HEK293 (cell line): ENCODE measurements at regions not wholly inside any gene's neighbourhood (a gene's known extent, or its start where the extent isn't known, plus 50 kb on each side); places are given as distances from the start of the nearest gene placed in this dataset.

Experiments
- CTCF ChIA-PET: fragments of 350-600 bp; formaldehyde crosslinking; extraction: SDS; loops from one replicate; lab custom pipeline; 2021; ENCODE audit warnings: antibody characterized with exemption; lab: Yijun Ruan, JAX
- POLR2A ChIA-PET: fragments of 300-600 bp; formaldehyde crosslinking; extraction: SDS; loops from one replicate; lab custom pipeline; 2020; ENCODE audit warnings: antibody characterized with exemption, inconsistent platforms; lab: Yijun Ruan, JAX
- H3K27ac ChIP-seq: fragments of 200-500 bp; sonication (Bioruptor generic); 2 replicates; pipeline ENCODE4 v1.5.1; 2014; ENCODE audit warnings: low read depth, low read length, control low read depth, inconsistent platforms; ENCODE audit errors: extremely low read depth
- H3K36me3 ChIP-seq, 2 experiments: fragments of 200-500 bp in 1 of 2; sonication (Bioruptor generic) in 1 of 2; 1 replicate in 1 of 2; 2 replicates in 1 of 2; pipeline ENCODE4 v1.5.1; 2014 to 2017; ENCODE audit warnings: inconsistent platforms in 2 of 2, low read length in 2 of 2; ENCODE audit not compliant: control insufficient read depth in 2 of 2, insufficient read depth in 1 of 2
- H3K4me1 ChIP-seq: fragments of 200-500 bp; sonication (Bioruptor generic); 2 replicates; pipeline ENCODE4 v1.5.1; 2014; ENCODE audit warnings: mild to moderate bottlenecking, low read length, inconsistent platforms; ENCODE audit not compliant: control insufficient read depth, insufficient read depth
- H3K4me3 ChIP-seq: 2 replicates; pipeline ENCODE4 v1.5.1; 2011; ENCODE audit warnings: low read depth, mild to moderate bottlenecking, control low read depth, low read length, moderate library complexity
- H3K9me3 ChIP-seq: fragments of 200-500 bp; sonication (Bioruptor generic); 2 replicates; pipeline ENCODE4 v1.5.1; 2014; ENCODE audit warnings: low read depth, low read length, inconsistent platforms; ENCODE audit not compliant: control insufficient read depth, insufficient read depth
- GLIS1 ChIP-seq: fragments of 450-650 bp; formaldehyde crosslinking; IDR thresholded peaks from 2 replicates; pipeline ENCODE4 v1.5.1; 2016; ENCODE audit warnings: missing biosample characterization, missing genetic modification characterization
- HOXD13 ChIP-seq: sonication (generic); formaldehyde crosslinking; IDR thresholded peaks from 2 replicates; pipeline ENCODE4 v1.8.0; 2022; ENCODE audit warnings: missing genetic modification reagents, borderline replicate concordance
- KLF1 ChIP-seq: fragments of 450-650 bp; formaldehyde crosslinking; IDR thresholded peaks from 2 replicates; pipeline ENCODE4 v1.5.1; 2016; ENCODE audit warnings: missing biosample characterization, missing genetic modification characterization
- KLF8 ChIP-seq: fragments of 450-650 bp; formaldehyde crosslinking; IDR thresholded peaks from 2 replicates; pipeline ENCODE4 v1.5.1; 2016; ENCODE audit warnings: missing biosample characterization, missing genetic modification characterization
- OSR2 ChIP-seq: fragments of 450-650 bp; formaldehyde crosslinking; IDR thresholded peaks from 2 replicates; pipeline ENCODE4 v1.5.1; 2016; ENCODE audit warnings: missing biosample characterization, missing genetic modification characterization
- OVOL3 ChIP-seq: fragments of 450-650 bp; formaldehyde crosslinking; IDR thresholded peaks from 2 replicates; pipeline ENCODE4 v1.5.1; 2016; ENCODE audit warnings: missing biosample characterization, missing genetic modification characterization
- TCF7L2 ChIP-seq: IDR thresholded peaks from 2 replicates; pipeline ENCODE4 v1.6.1; 2011; ENCODE audit warnings: low read depth, mild to moderate bottlenecking, inconsistent platforms, low read length, moderate library complexity, borderline replicate concordance
- ZBTB17 ChIP-seq: fragments of 450-650 bp; formaldehyde crosslinking; IDR thresholded peaks from 2 replicates; pipeline ENCODE4 v1.5.1; 2016; ENCODE audit warnings: missing biosample characterization, missing genetic modification characterization
- ZBTB44 ChIP-seq: fragments of 450-650 bp; IDR thresholded peaks from 2 replicates; pipeline ENCODE4 v1.5.1; 2018; ENCODE audit warnings: missing biosample characterization, mild to moderate bottlenecking, missing genetic modification characterization
- ZBTB6 ChIP-seq: fragments of 450-650 bp; formaldehyde crosslinking; IDR thresholded peaks from 2 replicates; pipeline ENCODE4 v1.5.1; 2017; ENCODE audit warnings: missing biosample characterization, missing genetic modification characterization
- ZFP41 ChIP-seq: fragments of 450-650 bp; formaldehyde crosslinking; IDR thresholded peaks from 2 replicates; pipeline ENCODE4 v1.5.1; 2016; ENCODE audit warnings: missing biosample characterization, missing genetic modification characterization, borderline replicate concordance
- ZNF112 ChIP-seq: fragments of 450-650 bp; formaldehyde crosslinking; IDR thresholded peaks from 2 replicates; pipeline ENCODE4 v1.5.0; 2017; ENCODE audit warnings: missing biosample characterization, missing genetic modification characterization
- ZNF146 ChIP-seq: fragments of 450-650 bp; formaldehyde crosslinking; IDR thresholded peaks from 2 replicates; pipeline ENCODE4 v1.5.1; 2016; ENCODE audit warnings: missing biosample characterization, missing genetic modification characterization
- ZNF174 ChIP-seq: fragments of 450-650 bp; formaldehyde crosslinking; IDR thresholded peaks from 2 replicates; pipeline ENCODE4 v1.5.0; 2017; ENCODE audit warnings: missing biosample characterization, mild to moderate bottlenecking, missing genetic modification characterization
- ZNF324 ChIP-seq: fragments of 450-650 bp; formaldehyde crosslinking; IDR thresholded peaks from 2 replicates; pipeline ENCODE4 v1.5.1; 2016; ENCODE audit warnings: missing biosample characterization, missing genetic modification characterization
- ZNF341 ChIP-seq: fragments of 450-650 bp; formaldehyde crosslinking; IDR thresholded peaks from 2 replicates; pipeline ENCODE4; 2016; ENCODE audit warnings: low read depth, missing biosample characterization, missing genetic modification characterization
- ZNF37A ChIP-seq: fragments of 450-650 bp; IDR thresholded peaks from 2 replicates; pipeline ENCODE4 v1.5.1; 2018; ENCODE audit warnings: missing biosample characterization, missing genetic modification characterization
- ZNF391 ChIP-seq: fragments of 450-650 bp; formaldehyde crosslinking; IDR thresholded peaks from 2 replicates; pipeline ENCODE4 v1.5.1; 2016; ENCODE audit warnings: low read depth, missing biosample characterization, missing genetic modification characterization, borderline replicate concordance
- ZNF404 ChIP-seq: fragments of 450-650 bp; formaldehyde crosslinking; IDR thresholded peaks from 2 replicates; pipeline ENCODE4 v1.5.1; 2017; ENCODE audit warnings: missing biosample characterization, missing genetic modification characterization
- ZNF521 ChIP-seq: fragments of 450-650 bp; formaldehyde crosslinking; IDR thresholded peaks from 2 replicates; pipeline ENCODE4 v1.5.1; 2017; ENCODE audit warnings: missing biosample characterization, mild to moderate bottlenecking, missing genetic modification characterization
- ZNF548 ChIP-seq: fragments of 450-650 bp; formaldehyde crosslinking; IDR thresholded peaks from 2 replicates; pipeline ENCODE4 v1.5.1; 2016; ENCODE audit warnings: missing biosample characterization, missing genetic modification characterization
- ZNF571 ChIP-seq: fragments of 450-650 bp; formaldehyde crosslinking; IDR thresholded peaks from 2 replicates; pipeline ENCODE4 v1.5.0; 2017; ENCODE audit warnings: missing biosample characterization, missing genetic modification characterization
- ZNF596 ChIP-seq: fragments of 450-650 bp; IDR thresholded peaks from 2 replicates; pipeline ENCODE4 v1.5.0; 2018; ENCODE audit warnings: missing biosample characterization, mild to moderate bottlenecking, missing genetic modification characterization, moderate library complexity
- ZNF600 ChIP-seq: fragments of 450-650 bp; formaldehyde crosslinking; IDR thresholded peaks from 2 replicates; pipeline ENCODE4 v1.5.1; 2016; ENCODE audit warnings: missing biosample characterization, missing genetic modification characterization
- ZNF623 ChIP-seq: fragments of 450-650 bp; formaldehyde crosslinking; IDR thresholded peaks from 2 replicates; pipeline ENCODE4 v1.5.1; 2016; ENCODE audit warnings: missing biosample characterization, missing genetic modification characterization
- ZNF837 ChIP-seq: fragments of 450-650 bp; formaldehyde crosslinking; IDR thresholded peaks from 2 replicates; pipeline ENCODE4 v1.5.1; 2016; ENCODE audit warnings: missing biosample characterization, missing genetic modification characterization
- ZSCAN16 ChIP-seq: fragments of 450-650 bp; formaldehyde crosslinking; IDR thresholded peaks from 2 replicates; pipeline ENCODE4 v1.5.1; 2016; ENCODE audit warnings: missing biosample characterization, missing genetic modification characterization

GRCh38 chr10:44818701-44819127, 92.4 kb upstream of the TMEM72 start:
- Histone ChIP-seq H3K4me3 (no peak overlapping the region), H3K4me1 (no peaks in the 10 kb centered on the region), H3K36me3 (no peaks in the 10 kb centered on the region), H3K27ac (no peak overlapping the region), H3K9me3 (no peaks in the 10 kb centered on the region)
- TF ChIP-seq OVOL3 (tag by site-specific recombination) (no peak), ZNF146 (no peak), HOXD13 (no peak), ZNF837 (tag by site-specific recombination) (no peak), ZNF600 (tag by site-specific recombination) (no peak), OSR2 (tag by site-specific recombination) (no peak), ZNF623 (tag by site-specific recombination) (no peak), ZNF341 (no peak), ZSCAN16 (tag by site-specific recombination) (no peak), ZFP41 (tag by site-specific recombination) (no peak), ZBTB44 (no peak), GLIS1 (tag by site-specific recombination) (no peak), ZBTB17 (tag by site-specific recombination) (no peak), KLF1 (tag by site-specific recombination) (no peak), ZNF112 (tag by site-specific recombination) (no peak), ZNF571 (tag by site-specific recombination) (no peak), ZNF37A (tag by site-specific recombination) (no peak), TCF7L2 (no peak)
- ChIA-PET POLR2A (no interaction called here), CTCF (no interaction called here)

GRCh38 chr10:44820094-44820493, 91.0 kb upstream of the TMEM72 start:
- TF ChIP-seq ZNF521 (tag by site-specific recombination) (no peak), ZNF391 (tag by site-specific recombination) (no peak), ZBTB6 (tag by site-specific recombination) (peak; percentile 99), ZNF404 (tag by site-specific recombination) (no peak), ZNF596 (tag by site-specific recombination) (no peak), KLF8 (tag by site-specific recombination) (no peak), ZNF548 (no peak), ZNF174 (tag by site-specific recombination) (no peak), ZNF324 (tag by site-specific recombination) (no peak)
- Histone ChIP-seq H3K4me3 (no peak overlapping the region), H3K4me1 (no peaks in the 10 kb centered on the region), H3K36me3 (no peaks in the 10 kb centered on the region), H3K27ac (no peak overlapping the region), H3K9me3 (no peaks in the 10 kb centered on the region)
- POLR2A ChIA-PET = no interaction called here
- CTCF ChIA-PET = no interaction called here
